Smooth muscle cell (in vitro differentiated cells): ENCODE measurements at regions not wholly inside any gene's neighbourhood (a gene's known extent, or its start where the extent isn't known, plus 50 kb on each side); places are given as distances from the start of the nearest gene placed in this dataset.

Experiments used
- DNase-seq: peaks from one replicate; lab custom pipeline; 2025; ENCODE audit not compliant: unreplicated experiment; lab: John Stamatoyannopoulos, UW
- H2AFZ ChIP-seq: fragments of 200-600 bp; sonication (generic); 2 replicates; pipeline ENCODE4 v1.6.0; 2016; ENCODE audit warnings: antibody characterized with exemption, low read depth, mild to moderate bottlenecking
- H3F3A ChIP-seq: fragments of 200-600 bp; sonication (generic); 2 replicates; pipeline ENCODE4 v1.6.0; 2017; ENCODE audit warnings: antibody characterized with exemption, low read depth
- H3K27ac ChIP-seq: fragments of 200-600 bp; sonication (generic); 2 replicates; pipeline ENCODE4 v1.5.1; 2016; ENCODE audit warnings: low read depth, mild to moderate bottlenecking
- H3K27me3 ChIP-seq: fragments of 200-600 bp; sonication (generic); 2 replicates; pipeline ENCODE4 v1.6.1; 2016; ENCODE audit warnings: low read depth, mild to moderate bottlenecking
- H3K36me3 ChIP-seq: fragments of 200-600 bp; sonication (generic); 2 replicates; pipeline ENCODE4 v1.5.1; 2016; ENCODE audit warnings: low read depth
- H3K4me1 ChIP-seq: fragments of 200-600 bp; sonication (generic); 2 replicates; pipeline ENCODE4 v1.5.1; 2016; ENCODE audit warnings: low read depth
- H3K4me2 ChIP-seq: fragments of 200-600 bp; sonication (generic); 2 replicates; pipeline ENCODE4 v1.6.0; 2016; ENCODE audit warnings: mild to moderate bottlenecking
- H3K4me3 ChIP-seq: fragments of 200-600 bp; sonication (generic); 2 replicates; pipeline ENCODE4 v1.5.1; 2016; ENCODE audit warnings: mild to moderate bottlenecking
- H3K79me2 ChIP-seq: fragments of 200-600 bp; sonication (generic); 2 replicates; pipeline ENCODE4 v1.6.0; 2016; ENCODE audit warnings: low read depth, mild to moderate bottlenecking
- H3K9ac ChIP-seq: fragments of 200-600 bp; sonication (generic); 2 replicates; pipeline ENCODE4 v1.6.0; 2016; ENCODE audit warnings: low read depth
- H3K9me3 ChIP-seq: fragments of 200-600 bp; sonication (generic); replicated peaks from 2 replicates; pipeline ENCODE4 v1.5.1; 2016; ENCODE audit warnings: low read depth
- H4K20me1 ChIP-seq: fragments of 200-600 bp; sonication (generic); 2 replicates; pipeline ENCODE4 v1.6.0; 2016; ENCODE audit warnings: low read depth
- WGBS: methylation state at CpG from one replicate; pipeline ENCODE4 v1.1.7; 2016; ENCODE audit warnings: low lambda C conversion rate; 5-methylcytosine and 5-hydroxymethylcytosine counted together
- TF ChIP-seq, protein P1 (sequence below): fragments of 200-600 bp; sonication (generic); IDR thresholded peaks from 2 replicates; pipeline ENCODE4 v1.5.1; 2017; ENCODE audit warnings: borderline replicate concordance, mild to moderate bottlenecking, antibody characterized with exemption; ENCODE audit not compliant: insufficient read depth, poor library complexity, severe bottlenecking

- peak overlapping the region; percentile 33 for H2AFZ ChIP-seq
- H3K9me3 ChIP-seq = no peaks in the 10 kb centered on the region
- H3K4me2 ChIP-seq = no peak overlapping the region
Observed at GRCh38 chr12:76636121-76636692, 76.6 kb upstream of the OSBPL8 start.

GRCh38 chr12:76637807-76638206, 78.2 kb upstream of the OSBPL8 start:
- Histone ChIP-seq H3K9ac (no peak overlapping the region), H3K4me2 (no peak overlapping the region), H3F3A (no peaks in the 10 kb centered on the region), H3K27ac (no peak overlapping the region), H2AFZ (no peak overlapping the region), H3K4me3 (no peak overlapping the region), H3K9me3 (no peaks in the 10 kb centered on the region), H3K4me1 (peaks cover 17% of the 10 kb centered on the region), H3K27me3 (no peaks in the 10 kb centered on the region), H3K79me2 (no peaks in the 10 kb centered on the region), H4K20me1 (no peaks in the 10 kb centered on the region), H3K36me3 (no peaks in the 10 kb centered on the region)
- TF ChIP-seq, protein P1, sequence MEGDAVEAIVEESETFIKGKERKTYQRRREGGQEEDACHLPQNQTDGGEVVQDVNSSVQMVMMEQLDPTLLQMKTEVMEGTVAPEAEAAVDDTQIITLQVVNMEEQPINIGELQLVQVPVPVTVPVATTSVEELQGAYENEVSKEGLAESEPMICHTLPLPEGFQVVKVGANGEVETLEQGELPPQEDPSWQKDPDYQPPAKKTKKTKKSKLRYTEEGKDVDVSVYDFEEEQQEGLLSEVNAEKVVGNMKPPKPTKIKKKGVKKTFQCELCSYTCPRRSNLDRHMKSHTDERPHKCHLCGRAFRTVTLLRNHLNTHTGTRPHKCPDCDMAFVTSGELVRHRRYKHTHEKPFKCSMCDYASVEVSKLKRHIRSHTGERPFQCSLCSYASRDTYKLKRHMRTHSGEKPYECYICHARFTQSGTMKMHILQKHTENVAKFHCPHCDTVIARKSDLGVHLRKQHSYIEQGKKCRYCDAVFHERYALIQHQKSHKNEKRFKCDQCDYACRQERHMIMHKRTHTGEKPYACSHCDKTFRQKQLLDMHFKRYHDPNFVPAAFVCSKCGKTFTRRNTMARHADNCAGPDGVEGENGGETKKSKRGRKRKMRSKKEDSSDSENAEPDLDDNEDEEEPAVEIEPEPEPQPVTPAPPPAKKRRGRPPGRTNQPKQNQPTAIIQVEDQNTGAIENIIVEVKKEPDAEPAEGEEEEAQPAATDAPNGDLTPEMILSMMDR = no peak
- no peak for DNase-seq
- 72% methylated on average over 3 of the region's 3 CpGs for WGBS

More at GRCh38 chr12:76636121-76636692, 76.6 kb upstream of the OSBPL8 start:
- peak overlapping the region; percentile 86 for H3K27ac ChIP-seq
- no peaks in the 10 kb centered on the region for H3K27me3 ChIP-seq
- H3K4me3 ChIP-seq = no peak overlapping the region
- H3K36me3 ChIP-seq = no peaks in the 10 kb centered on the region
- H3K9ac ChIP-seq = peak overlapping the region; percentile 56
- peaks cover 18% of the 10 kb centered on the region for H3K4me1 ChIP-seq
- WGBS = 63% methylated on average over 5 of the region's 5 CpGs
- H3F3A ChIP-seq = no peaks in the 10 kb centered on the region
- no peak for DNase-seq
- TF ChIP-seq, protein P1 = no peak
- no peaks in the 10 kb centered on the region for H4K20me1 ChIP-seq
- H3K79me2 ChIP-seq = no peaks in the 10 kb centered on the region

DNA sequence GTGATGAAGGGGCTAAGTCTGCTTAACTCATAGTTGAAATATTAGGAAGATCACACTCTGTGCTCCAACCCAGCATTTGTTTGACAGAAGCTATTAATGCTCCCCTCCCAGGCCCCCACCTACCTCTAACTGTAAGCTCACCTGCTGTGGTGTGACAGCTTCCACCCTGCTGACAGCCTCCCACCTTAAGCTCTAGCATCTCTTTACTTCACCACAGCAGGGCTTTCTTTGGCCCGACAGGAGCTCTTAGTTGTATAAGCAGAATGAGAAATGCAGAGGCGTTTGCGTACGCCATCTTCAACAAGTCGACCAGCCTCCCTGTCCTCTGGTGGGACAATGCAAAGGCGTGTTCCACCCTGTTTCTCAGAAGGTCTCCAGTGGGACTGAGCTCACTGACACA, 80.1 kb upstream of the OSBPL8 start:
- 93% methylated on average over 6 of the region's 6 CpGs for WGBS
- no peak overlapping the region for H3K9ac ChIP-seq

More for the DNA sequence above, 80.1 kb upstream of the OSBPL8 start:
- H3K79me2 ChIP-seq = no peaks in the 10 kb centered on the region
- no peak for DNase-seq
- H4K20me1 ChIP-seq = no peaks in the 10 kb centered on the region
- H3F3A ChIP-seq = no peaks in the 10 kb centered on the region
- H3K4me3 ChIP-seq = no peak overlapping the region
- peaks cover 8% of the 10 kb centered on the region for H3K4me1 ChIP-seq
- no peaks in the 10 kb centered on the region for H3K36me3 ChIP-seq
- H3K27ac ChIP-seq = no peak overlapping the region
- TF ChIP-seq, protein P1 = no peak
- no peak overlapping the region for H3K4me2 ChIP-seq
- no peak overlapping the region for H2AFZ ChIP-seq
- H3K27me3 ChIP-seq = no peaks in the 10 kb centered on the region
- H3K9me3 ChIP-seq = no peaks in the 10 kb centered on the region
